Endothelial cell of umbilical vein (primary cell): ENCODE measurements at regions not wholly inside any gene's neighbourhood (a gene's known extent, or its start where the extent isn't known, plus 50 kb on each side); places are given as distances from the start of the nearest gene placed in this dataset.

Experiments used
- BruUV-seq: library from RNA; stranded (reverse); fragments of 400-500 nt; replicated peaks from 2 replicates; lab custom pipeline; 2021; lab: Mats Ljungman, UMichigan
- CTCF ChIA-PET: fragments of 300-600, 350-600 bp; sonication (Branson Sonifier 250); formaldehyde crosslinking; loops from one replicate; lab custom pipeline; 2021; ENCODE audit warnings: antibody characterized with exemption, inconsistent platforms; lab: Charles Lee
- POLR2A ChIA-PET: fragments of 300-600, 350-600 bp; sonication (Branson Sonifier 250); formaldehyde crosslinking; loops from one replicate; lab custom pipeline; 2021; ENCODE audit warnings: antibody characterized with exemption, inconsistent platforms; lab: Charles Lee
- DNase-seq: peaks from one replicate; pipeline ENCODE4 v3.0.0-alpha.2; 2011; ENCODE audit warnings: low read depth, low spot score
- FAIRE-seq: peaks from 2 replicates; lab custom pipeline; 2011; peaks lifted over from hg19 to GRCh38; lab: Jason Lieb, UNC
- H2AFZ ChIP-seq: 2 replicates; pipeline ENCODE4 v1.6.0; 2012; ENCODE audit warnings: low read depth, low read length, control low read depth, inconsistent platforms
- H3K27ac ChIP-seq: 2 replicates; pipeline ENCODE4 v1.5.1; 2011; ENCODE audit warnings: low read depth, mild to moderate bottlenecking, control low read depth, low read length, moderate library complexity; ENCODE audit not compliant: insufficient read depth
- H3K27me3 ChIP-seq, 2 experiments: 2 replicates each; pipeline versions ENCODE4 v1.6.0 to v1.6.1; 2011; ENCODE audit warnings: low read length in 2 of 2, mixed read lengths in 1 of 2; ENCODE audit not compliant: control insufficient read depth in 2 of 2, insufficient read depth in 2 of 2
- H3K36me3 ChIP-seq, 2 experiments: 2 replicates in 1 of 2; 3 replicates in 1 of 2; pipeline ENCODE4 v1.5.1; 2011; ENCODE audit warnings: low read length in 2 of 2, mild to moderate bottlenecking in 1 of 2, moderate library complexity in 1 of 2; ENCODE audit not compliant: control insufficient read depth in 2 of 2, insufficient read depth in 2 of 2; ENCODE audit errors: extremely low read depth in 1 of 2
- H3K4me1 ChIP-seq: 3 replicates; pipeline ENCODE4 v1.5.1; 2011; ENCODE audit warnings: mild to moderate bottlenecking, low read length; ENCODE audit not compliant: control insufficient read depth, insufficient read depth; ENCODE audit errors: extremely low read depth
- H3K4me2 ChIP-seq: 2 replicates; pipeline ENCODE4 v1.6.1; 2011; ENCODE audit warnings: low read length, control low read depth, mixed read lengths; ENCODE audit not compliant: insufficient read depth
- H3K4me3 ChIP-seq, 3 experiments: fragments of 200-600 bp in 1 of 3; sonication (generic), shearing (Covaris generic) in 1 of 3; replicated peaks in 1 of 3; 2 replicates each; pipeline ENCODE4 v1.5.1; 2011 to 2016; ENCODE audit warnings: control low read depth in 3 of 3, low read length in 3 of 3, mild to moderate bottlenecking in 2 of 3, inconsistent platforms in 1 of 3, low read depth in 1 of 3, moderate library complexity in 1 of 3; ENCODE audit not compliant: insufficient read depth in 1 of 3
- H3K79me2 ChIP-seq: 2 replicates; pipeline ENCODE4 v1.6.0; 2012; ENCODE audit warnings: low read length, inconsistent platforms; ENCODE audit not compliant: control insufficient read depth, insufficient read depth
- H3K9ac ChIP-seq: replicated peaks from 2 replicates; pipeline ENCODE3; 2011; ENCODE audit warnings: low read length, control low read depth; ENCODE audit not compliant: insufficient read depth; ENCODE audit errors: extremely low read depth
- H3K9me1 ChIP-seq: replicated peaks from 3 replicates; pipeline ENCODE4 v1.6.0; 2011; ENCODE audit warnings: mild to moderate bottlenecking, low read length; ENCODE audit not compliant: control insufficient read depth, insufficient read depth; ENCODE audit errors: extremely low read depth
- H3K9me3 ChIP-seq: replicated peaks from 2 replicates; pipeline ENCODE4 v1.5.1; 2012; ENCODE audit warnings: low read length, inconsistent platforms; ENCODE audit not compliant: control insufficient read depth, insufficient read depth
- H4K20me1 ChIP-seq: replicated peaks from 2 replicates; pipeline ENCODE3; 2011; ENCODE audit warnings: mild to moderate bottlenecking, low read length; ENCODE audit not compliant: control insufficient read depth, insufficient read depth; ENCODE audit errors: extremely low read depth
- CTCF ChIP-seq, 2 donors: IDR thresholded peaks; 1 replicate in 1 of 2; 2 replicates in 1 of 2; pipeline ENCODE4 v1.5.1; 2011; ENCODE audit warnings: low read length in 2 of 2, mild to moderate bottlenecking in 2 of 2, moderate library complexity in 2 of 2, control low read depth in 1 of 2, inconsistent platforms in 1 of 2, low read depth in 1 of 2; ENCODE audit not compliant: insufficient read depth in 1 of 2; ENCODE audit errors: extremely low read depth in 1 of 2
- EZH2 ChIP-seq: IDR thresholded peaks from 2 replicates; pipeline ENCODE4 v1.6.1; 2012; ENCODE audit warnings: borderline replicate concordance, low read depth, mild to moderate bottlenecking, moderate library complexity, low read length, inconsistent platforms; ENCODE audit not compliant: severe bottlenecking
- FOS ChIP-seq: IDR thresholded peaks from 2 replicates; pipeline ENCODE4 v1.6.1; 2011; ENCODE audit warnings: mild to moderate bottlenecking, low read length, moderate library complexity, borderline replicate concordance; ENCODE audit not compliant: insufficient read depth
- GATA2 ChIP-seq: IDR thresholded peaks from 2 replicates; pipeline ENCODE4 v1.7.0; 2011; ENCODE audit warnings: low read depth, mild to moderate bottlenecking, moderate library complexity, mixed read lengths, low read length; ENCODE audit not compliant: insufficient read length, insufficient read depth
- JUN ChIP-seq: IDR thresholded peaks from 2 replicates; pipeline ENCODE4 v1.6.1; 2011; ENCODE audit warnings: borderline replicate concordance, low read depth; ENCODE audit not compliant: insufficient read length, insufficient read depth
- MYC ChIP-seq: IDR thresholded peaks from one replicate; pipeline ENCODE4 v1.6.1; 2011; ENCODE audit warnings: mild to moderate bottlenecking, low read depth, low read length
- POLR2A ChIP-seq: IDR thresholded peaks from 2 replicates; pipeline ENCODE4 v1.6.1; 2012; ENCODE audit warnings: low read depth, mild to moderate bottlenecking, control low read depth, low read length
- POLR2AphosphoS5 ChIP-seq: IDR thresholded peaks from 2 replicates; pipeline ENCODE4 v1.6.1; 2012; ENCODE audit warnings: low read depth, mild to moderate bottlenecking, control low read depth, low read length, moderate library complexity; ENCODE audit not compliant: insufficient read depth
- dilution Hi-C: fragments of 300-500 bp; cut with MboI; formaldehyde crosslinking; loops from one replicate; pipeline ENCODE4 v1.15.0; 2019; ENCODE audit warnings: low sequenced_read_pairs; ENCODE audit not compliant: extremely low pct_ligation_motif_present
- intact Hi-C: fragments of 100-400 bp; cut with micrococcal nuclease; formaldehyde crosslinking; loops from one replicate; pipeline ENCODE4 v1.10.0; 2022
- TF ChIP-seq, protein P1 (sequence below): IDR thresholded peaks from 2 replicates; pipeline ENCODE4 v1.6.1; 2011; ENCODE audit not compliant: insufficient read depth, insufficient read length

- Histone ChIP-seq H3K4me3 (no peak overlapping the region), H3K9me3 (no peaks in the 10 kb centered on the region), H2AFZ (no peak overlapping the region), H3K4me1 (no peaks in the 10 kb centered on the region), H3K9me1 (no peaks in the 10 kb centered on the region), H3K79me2 (no peaks in the 10 kb centered on the region), H4K20me1 (no peaks in the 10 kb centered on the region), H3K9ac (no peak overlapping the region), H3K27ac (no peak overlapping the region), H3K36me3 (no peaks in the 10 kb centered on the region), H3K4me2 (no peak overlapping the region), H3K27me3 (no peaks in the 10 kb centered on the region)
- DNase-seq: no peak
- dilution Hi-C loops: no loop called here
- ChIA-PET POLR2A (no interaction called here), CTCF (no interaction called here)
- intact Hi-C loops: no loop called here
- no peak for FAIRE-seq
- BruUV-seq: no TSS peak
- no peak for TF ChIP-seq CTCF (IDR thresholded peaks at IDR 0.05; ENCODE audit: extremely low read depth in 1 of 2, insufficient read depth in 1 of 2, low read depth in 1 of 2, low read length in 2 of 2)
- no peak for TF ChIP-seq POLR2AphosphoS5
- TF ChIP-seq, protein P1, sequence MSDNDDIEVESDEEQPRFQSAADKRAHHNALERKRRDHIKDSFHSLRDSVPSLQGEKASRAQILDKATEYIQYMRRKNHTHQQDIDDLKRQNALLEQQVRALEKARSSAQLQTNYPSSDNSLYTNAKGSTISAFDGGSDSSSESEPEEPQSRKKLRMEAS: no peak
- TF ChIP-seq GATA2: no peak
- TF ChIP-seq FOS: no peak
- no peak for TF ChIP-seq POLR2A
- no peak for TF ChIP-seq JUN
- TF ChIP-seq MYC: no peak
- no peak for TF ChIP-seq EZH2
Observed at GRCh38 chr2:78710632-78711375, 314.7 kb upstream of the REG3G start.
